GM11168 (cell line): ENCODE measurements at regions not wholly inside any gene's neighbourhood (a gene's known extent, or its start where the extent isn't known, plus 50 kb on each side); places are given as distances from the start of the nearest gene placed in this dataset.

Experiments used
- in situ Hi-C: fragments of 300-500 bp; cut with MboI; formaldehyde crosslinking; loops from one replicate; pipeline ENCODE4 v1.12.0; 2022; ENCODE audit warnings: low sequenced_read_pairs; ENCODE audit not compliant: unreplicated experiment

GRCh38 chr13:44084146-44084545, 204.4 kb downstream of the LACC1 start:
- in situ Hi-C loops, result no loop called here

- in situ Hi-C loops, result no loop called here
Measured at GRCh38 chr13:44086389-44086788, 206.7 kb downstream of the LACC1 start.

GRCh38 chr13:44088411-44088810, 208.7 kb downstream of the LACC1 start:
- in situ Hi-C loops, result no loop called here

GRCh38 chr13:44088991-44089413, 209.3 kb downstream of the LACC1 start:
- in situ Hi-C loops, result no loop called here

- in situ Hi-C loops, result no loop called here
Measured at GRCh38 chr13:44089452-44089851, 209.7 kb downstream of the LACC1 start.

GRCh38 chr13:44092078-44092970, 212.6 kb downstream of the LACC1 start:
- in situ Hi-C loops, result no loop called here

- in situ Hi-C loops, result no loop called here
Measured at GRCh38 chr13:44093607-44094564, 214.2 kb downstream of the LACC1 start.

GRCh38 chr13:44096901-44097300, 217.2 kb downstream of the LACC1 start:
- in situ Hi-C loops, result no loop called here

- in situ Hi-C loops, result no loop called here
Measured at GRCh38 chr13:44098559-44098958, 218.9 kb downstream of the LACC1 start.

GRCh38 chr13:44101347-44102083, 221.8 kb downstream of the LACC1 start:
- in situ Hi-C loops, result no loop called here

GRCh38 chr13:44103429-44104196, 223.9 kb downstream of the LACC1 start:
- in situ Hi-C loops, result no loop called here

- in situ Hi-C loops, result no loop called here
Measured at GRCh38 chr13:44104197-44104490, 224.4 kb downstream of the LACC1 start.

- in situ Hi-C loops, result no loop called here
Measured at GRCh38 chr13:44104969-44105368, 225.3 kb downstream of the LACC1 start.

- in situ Hi-C loops, result no loop called here
Measured at GRCh38 chr13:44106266-44107152, 226.8 kb downstream of the LACC1 start.

- in situ Hi-C loops, result no loop called here
Measured at GRCh38 chr13:44107357-44108121, 227.8 kb downstream of the LACC1 start.

- in situ Hi-C loops, result no loop called here
Measured at GRCh38 chr13:44108331-44108858, 228.7 kb downstream of the LACC1 start.

GRCh38 chr13:44110091-44110621, 230.5 kb downstream of the LACC1 start:
- in situ Hi-C loops, result no loop called here

GRCh38 chr13:44111701-44112100, 232.0 kb downstream of the LACC1 start:
- in situ Hi-C loops, result no loop called here
